Thyroid gland (tissue), 4 donors: ENCODE measurements at regions not wholly inside any gene's neighbourhood (a gene's known extent, or its start where the extent isn't known, plus 50 kb on each side); places are given as distances from the start of the nearest gene placed in this dataset.

Source experiments
- CTCF ChIP-seq, 6 experiments: fragments of 200-600 bp in 3 of 6; fragments of 450-650 bp in 3 of 6; sonication (generic) in 3 of 6; IDR thresholded peaks; one replicate each; pipeline ENCODE4 v1.5.1; 2016 to 2019; ENCODE audit warnings: antibody characterized with exemption in 6 of 6, mild to moderate bottlenecking in 2 of 6, inconsistent platforms in 1 of 6, moderate library complexity in 1 of 6
- POLR2A ChIP-seq, 2 donors: fragments of 450-650 bp; IDR thresholded peaks; one replicate each; pipeline ENCODE4 v1.6.1; 2017; ENCODE audit warnings: antibody characterized with exemption in 2 of 2, mild to moderate bottlenecking in 2 of 2, moderate library complexity in 1 of 2

GRCh38 chr1:57910782-57911181 lies 486.9 kb upstream of the DAB1 start:
- TF ChIP-seq CTCF (IDR thresholded peaks at IDR 0.05), result no peak
- TF ChIP-seq POLR2A (IDR thresholded peaks at IDR 0.05), result no peak
